ENCODE measurements at regions not wholly inside any gene's neighbourhood (a gene's known extent, or its start where the extent isn't known, plus 50 kb on each side); places are given as distances from the start of the nearest gene placed in this dataset.

GRCh38 chr2:163207693-163208370, 369.3 kb upstream of the KCNH7 start:
- Mint-ChIP-seq H3K9me3 (peaks cover 9 to 13% of the 10 kb centered on the region in 2 donors), H3K4me1 (ENCODE audit: low read depth in 2 of 2) (no peaks in the 10 kb centered on the region), H3K27me3 (no peaks in the 10 kb centered on the region), H3K4me3 (no peak overlapping the region), H3K27ac (no peak overlapping the region), H3K36me3 (ENCODE audit: insufficient read depth) (no peaks in the 10 kb centered on the region)
- DNase-seq (no peak), ATAC-seq (replicated peaks) (no peak)

GRCh38 chr2:163205589-163206254, 367.2 kb upstream of the KCNH7 start:
- Mint-ChIP-seq H3K36me3 (ENCODE audit: insufficient read depth) (no peaks in the 10 kb centered on the region), H3K4me3 (no peak overlapping the region), H3K27me3 (no peaks in the 10 kb centered on the region), H3K4me1 (ENCODE audit: low read depth in 2 of 2) (no peaks in the 10 kb centered on the region), H3K27ac (no peak overlapping the region), H3K9me3 (peaks cover 0 to 7% of the 10 kb centered on the region in 2 donors)
- no peak for ATAC-seq (replicated peaks)
- no peak for DNase-seq

- DNase-seq, result no peak
- no peak for ATAC-seq (replicated peaks)
- peaks cover 0 to 4% of the 10 kb centered on the region in 2 donors for H3K9me3 Mint-ChIP-seq
- H3K4me1 Mint-ChIP-seq (ENCODE audit: low read depth in 2 of 2), result no peaks in the 10 kb centered on the region
- H3K36me3 Mint-ChIP-seq (ENCODE audit: insufficient read depth), result no peaks in the 10 kb centered on the region
- H3K27ac Mint-ChIP-seq, result no peak overlapping the region
- no peaks in the 10 kb centered on the region for H3K27me3 Mint-ChIP-seq
- no peak overlapping the region for H3K4me3 Mint-ChIP-seq
Observed at GRCh38 chr2:163200741-163201140, 362.2 kb upstream of the KCNH7 start.

- DNase-seq (no peak), ATAC-seq (replicated peaks) (no peak)
- Mint-ChIP-seq H3K9me3 (peaks cover 0 to 1% of the 10 kb centered on the region in 2 donors), H3K36me3 (ENCODE audit: insufficient read depth) (no peaks in the 10 kb centered on the region), H3K27me3 (no peaks in the 10 kb centered on the region), H3K4me1 (ENCODE audit: low read depth in 2 of 2) (no peaks in the 10 kb centered on the region), H3K27ac (no peak overlapping the region), H3K4me3 (no peak overlapping the region)
Observed at GRCh38 chr2:163198972-163199371, 360.4 kb upstream of the KCNH7 start.

GRCh38 chr2:163198007-163198406, 359.4 kb upstream of the KCNH7 start:
- Mint-ChIP-seq H3K36me3 (ENCODE audit: insufficient read depth) (no peaks in the 10 kb centered on the region), H3K9me3 (peaks cover 0 to 1% of the 10 kb centered on the region in 2 donors), H3K4me3 (no peak overlapping the region), H3K4me1 (ENCODE audit: low read depth in 2 of 2) (no peaks in the 10 kb centered on the region), H3K27ac (no peak overlapping the region), H3K27me3 (no peaks in the 10 kb centered on the region)
- no peak for ATAC-seq (replicated peaks)
- no peak for DNase-seq

GRCh38 chr2:163191372-163191771, 352.8 kb upstream of the KCNH7 start:
- Mint-ChIP-seq H3K4me3 (no peak overlapping the region), H3K27ac (no peak overlapping the region), H3K9me3 (peaks cover 2 to 8% of the 10 kb centered on the region in 2 donors), H3K36me3 (ENCODE audit: insufficient read depth) (no peaks in the 10 kb centered on the region), H3K27me3 (no peaks in the 10 kb centered on the region), H3K4me1 (ENCODE audit: low read depth in 2 of 2) (no peaks in the 10 kb centered on the region)
- DNase-seq, result no peak
- no peak for ATAC-seq (replicated peaks)

- Mint-ChIP-seq H3K27me3 (no peaks in the 10 kb centered on the region), H3K4me1 (ENCODE audit: low read depth in 2 of 2) (no peaks in the 10 kb centered on the region), H3K9me3 (peaks cover 4 to 8% of the 10 kb centered on the region in 2 donors), H3K27ac (no peak overlapping the region), H3K36me3 (ENCODE audit: insufficient read depth) (no peaks in the 10 kb centered on the region), H3K4me3 (no peak overlapping the region)
- ATAC-seq (replicated peaks) (no peak), DNase-seq (no peak)
Observed at GRCh38 chr2:163187995-163188655, 349.6 kb upstream of the KCNH7 start.

- DNase-seq (no peak), ATAC-seq (replicated peaks) (no peak)
- H3K9me3 Mint-ChIP-seq, result peaks cover 4 to 8% of the 10 kb centered on the region in 2 donors
- no peaks in the 10 kb centered on the region for H3K4me1 Mint-ChIP-seq (ENCODE audit: low read depth in 2 of 2)
- H3K27ac Mint-ChIP-seq, result no peak overlapping the region
- no peaks in the 10 kb centered on the region for H3K36me3 Mint-ChIP-seq (ENCODE audit: insufficient read depth)
- no peaks in the 10 kb centered on the region for H3K27me3 Mint-ChIP-seq
- H3K4me3 Mint-ChIP-seq, result no peak overlapping the region
Observed at GRCh38 chr2:163187119-163187518, 348.6 kb upstream of the KCNH7 start.

- Mint-ChIP-seq H3K4me1 (ENCODE audit: low read depth in 2 of 2) (no peaks in the 10 kb centered on the region), H3K36me3 (ENCODE audit: insufficient read depth) (no peaks in the 10 kb centered on the region), H3K27ac (no peak overlapping the region), H3K4me3 (no peak overlapping the region), H3K9me3 (peaks cover 4 to 8% of the 10 kb centered on the region in 2 donors), H3K27me3 (no peaks in the 10 kb centered on the region)
- ATAC-seq (replicated peaks) (no peak), DNase-seq (no peak)
Observed at GRCh38 chr2:163185160-163185559, 346.6 kb upstream of the KCNH7 start.

- H3K4me1 Mint-ChIP-seq (ENCODE audit: low read depth in 2 of 2), result no peaks in the 10 kb centered on the region
- H3K27ac Mint-ChIP-seq, result no peak overlapping the region
- H3K4me3 Mint-ChIP-seq, result no peak overlapping the region
- DNase-seq (no peak), ATAC-seq (replicated peaks) (no peak)
- H3K27me3 Mint-ChIP-seq, result no peaks in the 10 kb centered on the region
- H3K36me3 Mint-ChIP-seq (ENCODE audit: insufficient read depth), result no peaks in the 10 kb centered on the region
- H3K9me3 Mint-ChIP-seq, result peaks cover 8% of the 10 kb centered on the region in 2 donors
Observed at GRCh38 chr2:163182764-163183354, 344.3 kb upstream of the KCNH7 start.

- ATAC-seq (replicated peaks), result no peak
- Mint-ChIP-seq H3K4me1 (ENCODE audit: low read depth in 2 of 2) (no peaks in the 10 kb centered on the region), H3K27me3 (no peaks in the 10 kb centered on the region), H3K27ac (no peak overlapping the region), H3K4me3 (no peak overlapping the region), H3K36me3 (ENCODE audit: insufficient read depth) (no peaks in the 10 kb centered on the region), H3K9me3 (peaks cover 0 to 8% of the 10 kb centered on the region in 2 donors)
- no peak for DNase-seq
Observed at GRCh38 chr2:163177592-163177991, 339.0 kb upstream of the KCNH7 start.

GRCh38 chr2:163175294-163175693, 336.7 kb upstream of the KCNH7 start:
- Mint-ChIP-seq H3K9me3 (peaks cover 0 to 8% of the 10 kb centered on the region in 2 donors), H3K4me3 (no peak overlapping the region), H3K4me1 (ENCODE audit: low read depth in 2 of 2) (no peaks in the 10 kb centered on the region), H3K36me3 (ENCODE audit: insufficient read depth) (no peaks in the 10 kb centered on the region), H3K27ac (no peak overlapping the region), H3K27me3 (no peaks in the 10 kb centered on the region)
- ATAC-seq (replicated peaks) (no peak), DNase-seq (no peak)

GRCh38 chr2:163173591-163173990, 335.0 kb upstream of the KCNH7 start:
- Mint-ChIP-seq H3K36me3 (ENCODE audit: insufficient read depth) (no peaks in the 10 kb centered on the region), H3K27me3 (no peaks in the 10 kb centered on the region), H3K9me3 (peaks cover 0 to 6% of the 10 kb centered on the region in 2 donors), H3K4me3 (no peak overlapping the region), H3K27ac (no peak overlapping the region), H3K4me1 (ENCODE audit: low read depth in 2 of 2) (no peaks in the 10 kb centered on the region)
- ATAC-seq (replicated peaks) (no peak), DNase-seq (no peak)
